SK-N-SH (cell line): ENCODE measurements at regions not wholly inside any gene's neighbourhood (a gene's known extent, or its start where the extent isn't known, plus 50 kb on each side); places are given as distances from the start of the nearest gene placed in this dataset.

Experiments
- CTCF ChIA-PET: fragments of 300-600, 350-600 bp; formaldehyde crosslinking; extraction: SDS; loops from one replicate; lab custom pipeline; 2021; lab: Yijun Ruan, JAX
- POLR2A ChIA-PET: fragments of 350-600 bp; sonication (Branson Sonifier 250); formaldehyde crosslinking; extraction: SDS; loops from one replicate; lab custom pipeline; 2020; ENCODE audit warnings: antibody characterized with exemption, inconsistent platforms; lab: Yijun Ruan, JAX
- DNase-seq: peaks from one replicate; pipeline ENCODE4 v3.0.0; 2012
- H2AFZ ChIP-seq: fragments of 200-600 bp; sonication (generic); 2 replicates; pipeline ENCODE4 v1.8.1; 2016; ENCODE audit warnings: antibody characterized with exemption, mild to moderate bottlenecking, low read depth
- H3F3A ChIP-seq: fragments of 200-600 bp; sonication (generic); replicated peaks from 2 replicates; pipeline ENCODE3; 2016; ENCODE audit warnings: antibody characterized with exemption, mild to moderate bottlenecking; ENCODE audit not compliant: insufficient read depth
- H3K27ac ChIP-seq, 2 experiments: fragments of 200-500 bp in 1 of 2; fragments of 200-600 bp in 1 of 2; sonication (Bioruptor generic) in 1 of 2; sonication (generic), shearing (Covaris generic) in 1 of 2; 2 replicates each; pipeline versions ENCODE4 v1.5.1 to v1.6.1; 2014 to 2016; ENCODE audit warnings: low read depth in 2 of 2, inconsistent platforms in 1 of 2, low read length in 1 of 2, mild to moderate bottlenecking in 1 of 2, mixed read lengths in 1 of 2
- H3K27me3 ChIP-seq: fragments of 200-600 bp; sonication (generic), shearing (Covaris generic); 2 replicates; pipeline ENCODE4 v1.6.1; 2016; ENCODE audit warnings: mixed run types; ENCODE audit not compliant: insufficient read depth
- H3K36me3 ChIP-seq, 2 experiments: fragments of 200-500 bp in 1 of 2; fragments of 200-600 bp in 1 of 2; sonication (Bioruptor generic) in 1 of 2; sonication (generic) in 1 of 2; replicated peaks in 1 of 2; 2 replicates each; pipeline versions ENCODE3 to v1.5.1; 2014 to 2016; ENCODE audit warnings: low read length in 1 of 2, mild to moderate bottlenecking in 1 of 2; ENCODE audit not compliant: insufficient read depth in 2 of 2, control insufficient read depth in 1 of 2
- H3K4me1 ChIP-seq, 2 experiments: fragments of 200-500 bp in 1 of 2; fragments of 200-600 bp in 1 of 2; sonication (Bioruptor generic) in 1 of 2; sonication (generic), shearing (Covaris generic) in 1 of 2; 2 replicates each; pipeline versions ENCODE4 v1.5.1 to v1.6.1; 2014 to 2016; ENCODE audit warnings: low read depth in 1 of 2, low read length in 1 of 2, mixed run types in 1 of 2; ENCODE audit not compliant: insufficient read depth in 2 of 2, control insufficient read depth in 1 of 2
- H3K4me2 ChIP-seq: fragments of 200-600 bp; sonication (generic), shearing (Covaris generic); 2 replicates; pipeline ENCODE4 v1.6.1; 2017; ENCODE audit warnings: mixed run types
- H3K4me3 ChIP-seq, 2 experiments: fragments of 200-500 bp in 1 of 2; fragments of 200-600 bp in 1 of 2; sonication (Bioruptor generic) in 1 of 2; sonication (generic), shearing (Covaris generic) in 1 of 2; 2 replicates each; pipeline versions ENCODE4 v1.5.1 to v1.8.1; 2014 to 2016; ENCODE audit warnings: low read depth in 2 of 2, inconsistent platforms in 1 of 2, low read length in 1 of 2, mild to moderate bottlenecking in 1 of 2, mixed read lengths in 1 of 2, moderate library complexity in 1 of 2
- H3K79me2 ChIP-seq: fragments of 200-600 bp; sonication (generic); 2 replicates; pipeline ENCODE4 v1.8.1; 2017; ENCODE audit warnings: mild to moderate bottlenecking; ENCODE audit not compliant: insufficient read depth
- H3K9ac ChIP-seq: fragments of 200-600 bp; sonication (generic); 2 replicates; pipeline ENCODE4 v1.6.1; 2017; ENCODE audit warnings: mixed run types
- H3K9me2 ChIP-seq: fragments of 200-600 bp; sonication (generic); 2 replicates; pipeline ENCODE4 v1.6.1; 2017; ENCODE audit warnings: mixed run types
- H3K9me3 ChIP-seq: fragments of 200-600 bp; sonication (generic); 2 replicates; pipeline ENCODE4 v1.6.1; 2017; ENCODE audit warnings: mixed run types, mild to moderate bottlenecking, moderate library complexity
- H4K20me1 ChIP-seq: fragments of 200-600 bp; sonication (generic); 2 replicates; pipeline ENCODE4 v1.6.1; 2017; ENCODE audit warnings: mild to moderate bottlenecking, mixed run types; ENCODE audit not compliant: insufficient read depth
- EP300 ChIP-seq, 2 experiments: IDR thresholded peaks; 2 replicates each; pipeline versions ENCODE4 v1.4.0 to v1.6.1; 2012; ENCODE audit warnings: borderline replicate concordance in 1 of 2, low read depth in 1 of 2, low read length in 1 of 2
- JUND ChIP-seq: IDR thresholded peaks from 2 replicates; pipeline ENCODE4 v1.4.0; 2012
- MAX ChIP-seq: IDR thresholded peaks from 2 replicates; pipeline ENCODE4 v1.4.0; 2012; ENCODE audit warnings: low read depth
- NRF1 ChIP-seq: IDR thresholded peaks from 2 replicates; pipeline ENCODE4 v1.6.1; 2012; ENCODE audit warnings: low read depth, mild to moderate bottlenecking, low read length
- PBX3 ChIP-seq: IDR thresholded peaks from 2 replicates; pipeline ENCODE4; 2012
- RCOR1 ChIP-seq: fragments of 150-350 bp; IDR thresholded peaks from 2 replicates; pipeline ENCODE4 v1.6.1; 2017; ENCODE audit warnings: antibody characterized with exemption, low read length
- RXRA ChIP-seq: IDR thresholded peaks from 2 replicates; pipeline ENCODE4 v1.4.0; 2012; ENCODE audit warnings: low read depth, mild to moderate bottlenecking, borderline replicate concordance
- SIN3A ChIP-seq: IDR thresholded peaks from 2 replicates; pipeline ENCODE4 v1.6.1; 2012; ENCODE audit warnings: low read depth, mild to moderate bottlenecking, low read length, moderate library complexity, borderline replicate concordance
- TAF1 ChIP-seq: IDR thresholded peaks from 2 replicates; pipeline ENCODE4 v1.6.1; 2012; ENCODE audit warnings: low read depth, mild to moderate bottlenecking, low read length, moderate library complexity, borderline replicate concordance
- TEAD4 ChIP-seq: IDR thresholded peaks from 2 replicates; pipeline ENCODE4 v1.4.0; 2012; ENCODE audit warnings: mild to moderate bottlenecking, borderline replicate concordance; ENCODE audit not compliant: insufficient read depth
- USF1 ChIP-seq: IDR thresholded peaks from 2 replicates; pipeline ENCODE4 v1.4.0; 2012; ENCODE audit warnings: low read depth, borderline replicate concordance
- USF2 ChIP-seq: fragments of 150-350 bp; IDR thresholded peaks from 2 replicates; pipeline ENCODE4 v1.6.1; 2017; ENCODE audit warnings: antibody characterized with exemption, low read length, low read depth, borderline replicate concordance
- YY1 ChIP-seq: IDR thresholded peaks from 2 replicates; pipeline ENCODE4 v1.4.0; 2012; ENCODE audit warnings: low read depth, mild to moderate bottlenecking
- ZBTB33 ChIP-seq: IDR thresholded peaks from 2 replicates; pipeline ENCODE4 v1.4.0; 2012; ENCODE audit warnings: low read depth, borderline replicate concordance
- WGBS: methylation state at CpG from one replicate; pipeline ENCODE4 v1.1.6; 2017; ENCODE audit warnings: low lambda C conversion rate; 5-methylcytosine and 5-hydroxymethylcytosine counted together

- Histone ChIP-seq H3K36me3 (no peaks in the 10 kb centered on the region), H3K27ac (no peak overlapping the region), H3F3A (no peaks in the 10 kb centered on the region), H3K9me3 (no peaks in the 10 kb centered on the region; the same call in 1 of the 2 replicates), H3K4me2 (no peak overlapping the region), H3K79me2 (no peaks in the 10 kb centered on the region), H3K27me3 (no peaks in the 10 kb centered on the region), H3K4me3 (no peak overlapping the region), H4K20me1 (no peaks in the 10 kb centered on the region), H3K9ac (no peak overlapping the region), H3K9me2 (peaks cover 5% of the 10 kb centered on the region; the same call in 1 of the 2 replicates), H3K4me1 (no peaks in the 10 kb centered on the region), H2AFZ (no peak overlapping the region)
- CTCF ChIA-PET: no interaction called here
- POLR2A ChIA-PET: no interaction called here
- 2% methylated on average over 4 of the region's 4 CpGs for WGBS
- no peak for TF ChIP-seq MAX
- TF ChIP-seq SIN3A: no peak
- TF ChIP-seq USF2: no peak
- TF ChIP-seq TAF1: no peak
- no peak for TF ChIP-seq TEAD4
- no peak for TF ChIP-seq USF1
- no peak for TF ChIP-seq ZBTB33
- no peak for TF ChIP-seq PBX3
- TF ChIP-seq JUND: no peak
- TF ChIP-seq RXRA: no peak
- TF ChIP-seq RCOR1: no peak
- no peak for TF ChIP-seq YY1
- TF ChIP-seq EP300 (IDR thresholded peaks at IDR 0.05; ENCODE audit: borderline replicate concordance in 1 of 2, low read depth in 1 of 2, low read length in 1 of 2): no peak
- TF ChIP-seq NRF1: no peak
- no peak for DNase-seq
Measured at GRCh38 chr1:191888996-191889622, 269.2 kb upstream of the RGS18 start.
